Neural crest cell (in vitro differentiated cells): ENCODE measurements at regions not wholly inside any gene's neighbourhood (a gene's known extent, or its start where the extent isn't known, plus 50 kb on each side); places are given as distances from the start of the nearest gene placed in this dataset.

ENCODE experiments used
- DNase-seq: peaks from one replicate; pipeline ENCODE4 v3.0.0; 2021; ENCODE audit warnings: low read depth, mixed read lengths, low spot score
- H3K27ac Mint-ChIP-seq: one replicate; pipeline ENCODE4 v1.8.0; 2021; ENCODE audit warnings: mild to moderate bottlenecking, mixed read lengths; ENCODE audit not compliant: unreplicated experiment
- H3K27me3 Mint-ChIP-seq: 2 replicates; pipeline ENCODE4 v1.8.0; 2021; ENCODE audit warnings: low read depth, mild to moderate bottlenecking, mixed read lengths
- H3K36me3 Mint-ChIP-seq: 2 replicates; pipeline ENCODE4 v1.8.0; 2021; ENCODE audit warnings: low read depth, mild to moderate bottlenecking, mixed read lengths
- H3K4me1 Mint-ChIP-seq: 2 replicates; pipeline ENCODE4 v1.8.0; 2021; ENCODE audit warnings: mixed read lengths
- H3K4me3 Mint-ChIP-seq: one replicate; pipeline ENCODE4 v1.8.0; 2021; ENCODE audit warnings: mild to moderate bottlenecking, mixed read lengths
- H3K9me3 Mint-ChIP-seq: 2 replicates; pipeline ENCODE4 v1.8.0; 2021; ENCODE audit warnings: mixed read lengths
- TF ChIP-seq, protein P1 (sequence below): fragments of 200-600 bp; sonication (generic); conservative IDR thresholded peaks from 2 replicates; pipeline ENCODE4 v1.5.0; 2021; ENCODE audit warnings: antibody characterized with exemption, mild to moderate bottlenecking

DNA sequence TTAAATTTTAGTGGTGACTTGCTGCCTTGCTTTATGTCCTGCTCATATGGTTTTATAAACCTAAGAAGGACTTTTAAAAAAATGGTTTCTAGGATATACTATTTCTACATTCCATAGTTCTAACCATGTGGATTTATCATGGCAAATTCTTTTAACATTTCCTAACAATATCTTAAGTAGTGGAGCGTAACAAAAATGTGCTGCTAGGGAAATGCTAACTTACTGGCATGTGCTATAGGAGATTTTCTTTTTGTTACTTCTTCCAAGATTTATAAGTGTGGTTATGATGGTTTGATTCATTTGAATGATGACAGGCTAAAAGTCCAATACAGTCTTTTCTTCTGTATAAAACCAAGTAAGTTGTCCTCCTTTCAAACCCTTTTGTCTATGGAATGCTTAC lies 713.7 kb downstream of the SLITRK1 start:
- TF ChIP-seq, protein P1, sequence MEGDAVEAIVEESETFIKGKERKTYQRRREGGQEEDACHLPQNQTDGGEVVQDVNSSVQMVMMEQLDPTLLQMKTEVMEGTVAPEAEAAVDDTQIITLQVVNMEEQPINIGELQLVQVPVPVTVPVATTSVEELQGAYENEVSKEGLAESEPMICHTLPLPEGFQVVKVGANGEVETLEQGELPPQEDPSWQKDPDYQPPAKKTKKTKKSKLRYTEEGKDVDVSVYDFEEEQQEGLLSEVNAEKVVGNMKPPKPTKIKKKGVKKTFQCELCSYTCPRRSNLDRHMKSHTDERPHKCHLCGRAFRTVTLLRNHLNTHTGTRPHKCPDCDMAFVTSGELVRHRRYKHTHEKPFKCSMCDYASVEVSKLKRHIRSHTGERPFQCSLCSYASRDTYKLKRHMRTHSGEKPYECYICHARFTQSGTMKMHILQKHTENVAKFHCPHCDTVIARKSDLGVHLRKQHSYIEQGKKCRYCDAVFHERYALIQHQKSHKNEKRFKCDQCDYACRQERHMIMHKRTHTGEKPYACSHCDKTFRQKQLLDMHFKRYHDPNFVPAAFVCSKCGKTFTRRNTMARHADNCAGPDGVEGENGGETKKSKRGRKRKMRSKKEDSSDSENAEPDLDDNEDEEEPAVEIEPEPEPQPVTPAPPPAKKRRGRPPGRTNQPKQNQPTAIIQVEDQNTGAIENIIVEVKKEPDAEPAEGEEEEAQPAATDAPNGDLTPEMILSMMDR: no peak
- H3K4me1 Mint-ChIP-seq: no peaks in the 10 kb centered on the region
- H3K4me3 Mint-ChIP-seq: no peak overlapping the region
- no peak overlapping the region for H3K27ac Mint-ChIP-seq
- no peak for DNase-seq
- H3K36me3 Mint-ChIP-seq: no peaks in the 10 kb centered on the region
- peaks cover 5% of the 10 kb centered on the region for H3K9me3 Mint-ChIP-seq
- H3K27me3 Mint-ChIP-seq: no peaks in the 10 kb centered on the region

DNA sequence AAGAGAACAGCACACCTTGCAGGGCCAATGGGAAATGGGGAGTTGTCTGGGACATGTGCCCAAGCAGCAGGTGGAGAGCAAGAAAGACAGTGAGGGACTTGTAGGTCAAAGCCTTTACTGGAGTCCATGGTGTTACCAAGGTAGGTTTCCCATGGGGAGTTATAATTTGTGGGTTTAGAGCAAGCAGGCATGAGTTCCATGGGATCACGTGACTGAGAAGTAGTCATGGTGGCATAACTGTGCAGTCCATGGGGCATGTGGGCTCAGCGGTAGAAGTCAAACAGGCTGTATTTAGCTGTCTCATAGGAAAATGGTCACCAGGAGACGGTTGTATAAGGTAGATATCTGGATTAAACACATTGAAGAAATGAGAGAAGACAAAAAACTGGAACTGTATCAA lies 715.1 kb downstream of the SLITRK1 start:
- H3K27ac Mint-ChIP-seq: no peak overlapping the region
- DNase-seq: no peak
- peaks cover under 1% of the 10 kb centered on the region for H3K9me3 Mint-ChIP-seq
- H3K36me3 Mint-ChIP-seq: no peaks in the 10 kb centered on the region
- H3K4me3 Mint-ChIP-seq: no peak overlapping the region
- TF ChIP-seq, protein P1: no peak
- H3K4me1 Mint-ChIP-seq: no peaks in the 10 kb centered on the region
- H3K27me3 Mint-ChIP-seq: no peaks in the 10 kb centered on the region

DNA sequence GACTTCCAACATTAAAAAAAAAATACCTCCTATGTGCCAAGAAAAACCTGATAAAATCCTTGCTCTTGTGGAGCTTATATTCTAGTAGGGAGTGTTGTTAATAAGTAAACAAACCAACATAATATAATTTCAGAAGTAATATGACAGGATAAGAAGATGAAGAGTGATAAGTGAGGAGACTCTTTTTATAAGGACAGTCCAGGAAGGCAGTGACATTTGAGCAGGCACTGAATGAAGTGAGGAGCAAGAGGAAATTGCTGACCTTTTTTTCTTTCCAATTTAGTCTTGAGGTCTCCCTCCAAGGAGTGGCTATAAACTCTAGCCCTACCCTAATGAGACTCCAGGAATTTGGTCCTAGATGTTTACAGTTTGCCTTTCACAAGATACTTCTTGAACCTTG lies 715.7 kb downstream of the SLITRK1 start:
- Mint-ChIP-seq H3K27ac (no peak overlapping the region), H3K9me3 (no peaks in the 10 kb centered on the region), H3K27me3 (no peaks in the 10 kb centered on the region), H3K36me3 (no peaks in the 10 kb centered on the region), H3K4me1 (no peaks in the 10 kb centered on the region), H3K4me3 (no peak overlapping the region)
- TF ChIP-seq, protein P1: no peak
- no peak for DNase-seq

DNA sequence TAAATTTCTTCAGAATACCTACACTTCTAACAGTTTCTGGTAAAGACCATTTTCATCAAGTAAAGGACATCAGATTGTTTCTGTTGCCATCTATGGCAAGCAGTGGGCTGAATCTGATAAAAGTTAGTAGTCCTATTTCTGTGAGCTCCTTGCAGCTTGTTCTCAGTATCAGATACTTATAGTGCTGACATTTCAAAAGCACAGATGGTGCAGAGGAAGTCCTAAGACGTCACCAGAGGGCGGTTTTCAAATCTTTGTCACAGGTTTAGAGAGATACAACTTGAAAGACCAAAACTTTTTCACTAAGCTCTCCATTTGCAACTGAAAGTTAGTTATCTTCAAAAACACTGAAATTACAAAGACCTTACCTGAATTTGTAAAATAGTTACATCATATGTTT lies 719.8 kb downstream of the SLITRK1 start:
- no peaks in the 10 kb centered on the region for H3K27me3 Mint-ChIP-seq

DNA sequence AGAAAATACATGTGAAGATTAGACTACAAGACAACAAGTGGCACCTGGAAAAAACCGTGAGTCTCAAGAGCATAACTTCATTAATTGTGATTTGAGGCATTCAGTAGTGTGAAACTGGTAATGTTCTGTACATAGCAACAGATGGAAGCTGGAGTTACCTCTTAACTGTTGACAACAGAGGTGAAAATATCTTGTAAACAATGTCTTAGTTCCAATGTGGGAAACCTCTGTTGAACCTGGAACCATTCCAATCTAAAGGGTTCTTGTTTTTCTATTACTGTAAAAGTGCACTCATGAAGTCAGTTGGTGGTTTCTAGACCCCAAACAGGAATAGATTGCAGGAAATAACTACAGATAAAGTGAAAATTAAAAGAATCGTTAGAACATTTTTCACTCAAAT lies 728.4 kb downstream of the SLITRK1 start:
- Mint-ChIP-seq H3K27ac (no peak overlapping the region), H3K27me3 (no peaks in the 10 kb centered on the region)

More for the DNA sequence above, 719.8 kb downstream of the SLITRK1 start:
- H3K4me3 Mint-ChIP-seq: no peak overlapping the region
- H3K9me3 Mint-ChIP-seq: no peaks in the 10 kb centered on the region
- TF ChIP-seq, protein P1: no peak
- no peaks in the 10 kb centered on the region for H3K36me3 Mint-ChIP-seq
- H3K4me1 Mint-ChIP-seq: no peaks in the 10 kb centered on the region
- DNase-seq: no peak
- no peak overlapping the region for H3K27ac Mint-ChIP-seq

More for the DNA sequence above, 728.4 kb downstream of the SLITRK1 start:
- Mint-ChIP-seq H3K4me1 (no peaks in the 10 kb centered on the region), H3K36me3 (no peaks in the 10 kb centered on the region), H3K9me3 (no peaks in the 10 kb centered on the region), H3K4me3 (no peak overlapping the region)
- no peak for DNase-seq
- TF ChIP-seq, protein P1: no peak
